Naive thymus-derived CD4-positive, alpha-beta T cell (primary cell): ENCODE measurements at regions not wholly inside any gene's neighbourhood (a gene's known extent, or its start where the extent isn't known, plus 50 kb on each side); places are given as distances from the start of the nearest gene placed in this dataset.
"Not testable (repeated sequence)": the region's sequence is repeated elsewhere in the genome, so short reads cannot be mapped to it uniquely, and the experiment has no call there.

Experiments
- ATAC-seq: fragments of 150-1000 bp; cut with Tn5 transposase; 2 replicates; pipeline ENCODE4 v1.10.0; 2021; ENCODE audit warnings: mild to moderate bottlenecking, moderate library complexity
- CTCF ChIA-PET: fragments of 350-600 bp; sonication (Branson Sonifier 250); formaldehyde crosslinking; loops from one replicate; lab custom pipeline; 2021; ENCODE audit warnings: antibody characterized with exemption; lab: Charles Lee
- POLR2A ChIA-PET: fragments of 350-600 bp; sonication (Branson Sonifier 250); formaldehyde crosslinking; loops from one replicate; lab custom pipeline; 2021; ENCODE audit warnings: antibody characterized with exemption, inconsistent platforms; lab: Charles Lee
- DNase-seq, 9 donors: peaks; one replicate each; pipeline versions ENCODE4 v3.0.0 to v3.0.0-alpha.2; 2020 to 2022; ENCODE audit warnings: mixed read lengths in 1 of 9
- H3K27ac ChIP-seq: one replicate; pipeline ENCODE4 v1.7.0; 2013; ENCODE audit warnings: mild to moderate bottlenecking, low read depth, low read length, moderate library complexity
- H3K27me3 ChIP-seq, 2 donors: one replicate each; pipeline ENCODE4 v1.7.0; 2013; ENCODE audit warnings: low read length in 2 of 2, mild to moderate bottlenecking in 2 of 2, moderate library complexity in 2 of 2; ENCODE audit not compliant: control insufficient read depth in 2 of 2, insufficient read depth in 2 of 2
- H3K36me3 ChIP-seq, 3 experiments: 1 replicate in 2 of 3; 2 replicates in 1 of 3; pipeline ENCODE4 v1.7.0; 2013; ENCODE audit warnings: low read length in 3 of 3, mild to moderate bottlenecking in 3 of 3, moderate library complexity in 1 of 3; ENCODE audit not compliant: insufficient read depth in 3 of 3, control insufficient read depth in 2 of 3
- H3K4me1 ChIP-seq, 2 donors: one replicate each; pipeline ENCODE4 v1.7.0; 2013; ENCODE audit warnings: low read length in 2 of 2, mild to moderate bottlenecking in 2 of 2, moderate library complexity in 1 of 2; ENCODE audit not compliant: control insufficient read depth in 2 of 2, insufficient read depth in 2 of 2
- H3K4me3 ChIP-seq: 2 replicates; pipeline ENCODE4 v1.7.0; 2013; ENCODE audit warnings: mild to moderate bottlenecking, low read length
- H3K9me3 ChIP-seq, 3 experiments: 1 replicate in 2 of 3; 2 replicates in 1 of 3; pipeline ENCODE4 v1.7.0; 2013; ENCODE audit warnings: low read length in 3 of 3; ENCODE audit not compliant: control insufficient read depth in 2 of 3
- H3K27ac Mint-ChIP-seq, 9 donors: one replicate each; pipeline ENCODE4 v1.8.0; 2020 to 2022; ENCODE audit warnings: mixed read lengths in 9 of 9, mild to moderate bottlenecking in 8 of 9, moderate library complexity in 5 of 9, inconsistent platforms in 2 of 9
- H3K27me3 Mint-ChIP-seq, 5 donors: one replicate each; pipeline ENCODE4 v1.8.0; 2021 to 2022; ENCODE audit warnings: mixed read lengths in 5 of 5, mild to moderate bottlenecking in 1 of 5
- H3K36me3 Mint-ChIP-seq, 5 donors: one replicate each; pipeline ENCODE4 v1.8.0; 2020 to 2022; ENCODE audit warnings: mixed read lengths in 5 of 5, mild to moderate bottlenecking in 3 of 5, inconsistent platforms in 1 of 5
- H3K4me1 Mint-ChIP-seq, 7 donors: one replicate each; pipeline ENCODE4 v1.8.0; 2020 to 2022; ENCODE audit warnings: mixed read lengths in 7 of 7, mild to moderate bottlenecking in 3 of 7, inconsistent platforms in 1 of 7
- H3K4me3 Mint-ChIP-seq, 10 donors: one replicate each; pipeline ENCODE4 v1.8.0; 2020 to 2022; ENCODE audit warnings: mild to moderate bottlenecking in 10 of 10, mixed read lengths in 10 of 10, moderate library complexity in 6 of 10, inconsistent platforms in 2 of 10
- H3K9me3 Mint-ChIP-seq, 11 donors: one replicate each; pipeline ENCODE4 v1.8.0; 2020 to 2022; ENCODE audit warnings: mixed read lengths in 11 of 11, mild to moderate bottlenecking in 4 of 11, inconsistent platforms in 1 of 11, moderate library complexity in 1 of 11
- intact Hi-C, 2 donors: fragments of 100-400 bp; cut with micrococcal nuclease; formaldehyde crosslinking; loops; one replicate each; pipeline ENCODE4 v1.15.1; 2023

GRCh38 chr1:206403612-206404307 lies 66.5 kb upstream of the IKBKE start:
- H3K4me1 Mint-ChIP-seq, H3K27ac ChIP-seq, H3K27ac Mint-ChIP-seq, CTCF ChIA-PET, H3K9me3 Mint-ChIP-seq, ATAC-seq, H3K27me3 ChIP-seq, H3K4me3 ChIP-seq, H3K9me3 ChIP-seq, H3K36me3 ChIP-seq, DNase-seq, H3K36me3 Mint-ChIP-seq, H3K27me3 Mint-ChIP-seq, H3K4me3 Mint-ChIP-seq, H3K4me1 ChIP-seq, POLR2A ChIA-PET, intact Hi-C loops: not testable (repeated sequence)

- POLR2A ChIA-PET, H3K36me3 Mint-ChIP-seq, H3K4me3 Mint-ChIP-seq, CTCF ChIA-PET, H3K9me3 Mint-ChIP-seq, intact Hi-C loops, H3K36me3 ChIP-seq, H3K27me3 Mint-ChIP-seq, DNase-seq, H3K27ac ChIP-seq, H3K4me1 ChIP-seq, H3K4me1 Mint-ChIP-seq, ATAC-seq, H3K4me3 ChIP-seq, H3K9me3 ChIP-seq, H3K27me3 ChIP-seq, H3K27ac Mint-ChIP-seq: not testable (repeated sequence)
Observed at GRCh38 chr1:206404309-206405027, 65.8 kb upstream of the IKBKE start.

GRCh38 chr1:206405282-206405681 lies 65.0 kb upstream of the IKBKE start:
- not testable (repeated sequence) for H3K9me3 Mint-ChIP-seq

GRCh38 chr1:206408371-206409288 lies 61.6 kb upstream of the IKBKE start:
- H3K27ac Mint-ChIP-seq, H3K9me3 ChIP-seq, intact Hi-C loops, H3K27me3 Mint-ChIP-seq, H3K36me3 ChIP-seq, H3K4me3 Mint-ChIP-seq, H3K4me1 ChIP-seq, H3K4me1 Mint-ChIP-seq, POLR2A ChIA-PET, H3K36me3 Mint-ChIP-seq, DNase-seq, ATAC-seq, H3K9me3 Mint-ChIP-seq, H3K27me3 ChIP-seq, H3K27ac ChIP-seq, H3K4me3 ChIP-seq, CTCF ChIA-PET: not testable (repeated sequence)

More at GRCh38 chr1:206405282-206405681, 65.0 kb upstream of the IKBKE start:
- ATAC-seq, H3K27ac Mint-ChIP-seq, H3K4me3 ChIP-seq, H3K4me1 Mint-ChIP-seq, H3K27me3 Mint-ChIP-seq, H3K27me3 ChIP-seq, H3K9me3 ChIP-seq, H3K36me3 Mint-ChIP-seq, intact Hi-C loops, H3K27ac ChIP-seq, H3K4me1 ChIP-seq, H3K36me3 ChIP-seq, H3K4me3 Mint-ChIP-seq, POLR2A ChIA-PET, CTCF ChIA-PET, DNase-seq: not testable (repeated sequence)

GRCh38 chr1:206411321-206411720 lies 59.0 kb upstream of the IKBKE start:
- intact Hi-C loops = loop anchor here in 1 of 2 donors (10.0 kb wide), 1 partner anchor 357 kb away; the partner anchor contains the start of gene RHEX
- ATAC-seq (no peak), DNase-seq (no peak)
- Histone ChIP-seq H3K36me3 (no peaks in the 10 kb centered on the region), H3K27me3 (no peaks in the 10 kb centered on the region), H3K9me3 (no peaks in the 10 kb centered on the region), H3K4me1 (no peaks in the 10 kb centered on the region), H3K27ac (no peak overlapping the region), H3K4me3 (no peak overlapping the region)
- H3K4me1 Mint-ChIP-seq = peaks cover 0 to 4% (median 0%) of the 10 kb centered on the region in 7 donors
- POLR2A ChIA-PET = no interaction called here
- no peaks in the 10 kb centered on the region for H3K9me3 Mint-ChIP-seq
- no peaks in the 10 kb centered on the region for H3K27me3 Mint-ChIP-seq
- no peak overlapping the region for H3K4me3 Mint-ChIP-seq
- CTCF ChIA-PET = no interaction called here
- no peak overlapping the region for H3K27ac Mint-ChIP-seq
- peaks cover 0 to 14% (median 5%) of the 10 kb centered on the region in 5 donors for H3K36me3 Mint-ChIP-seq

DNA sequence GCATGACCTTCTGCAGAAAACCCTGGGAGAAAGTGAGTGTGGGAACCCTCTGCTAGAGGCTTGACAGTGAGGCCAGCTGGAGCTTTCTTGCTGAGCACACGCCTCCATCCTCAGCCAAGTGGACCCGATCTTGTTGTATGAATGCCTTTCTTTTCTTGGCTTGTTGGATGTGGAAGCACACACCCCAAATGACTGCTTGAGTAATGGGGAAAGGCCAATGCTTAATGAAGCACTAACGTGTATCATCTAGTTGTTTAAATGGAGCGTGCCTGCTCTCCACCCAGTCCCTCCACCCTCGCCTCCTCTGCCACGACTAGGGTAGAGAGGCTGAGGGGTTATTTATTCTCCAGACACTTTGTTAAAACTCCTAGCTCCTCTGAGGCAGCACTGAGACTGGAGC lies 54.3 kb upstream of the IKBKE start:
- no peaks in the 10 kb centered on the region for H3K36me3 ChIP-seq
- intact Hi-C loops = loop anchor here in 1 of 2 donors (10.0 kb wide), 1 partner anchor 361 kb away; the partner anchor contains the start of gene RHEX

More for the DNA sequence above, 54.3 kb upstream of the IKBKE start:
- no peaks in the 10 kb centered on the region for H3K9me3 Mint-ChIP-seq
- no peaks in the 10 kb centered on the region for H3K27me3 ChIP-seq
- peaks cover 0 to 9% (median 0%) of the 10 kb centered on the region in 7 donors for H3K4me1 Mint-ChIP-seq
- H3K9me3 ChIP-seq = no peaks in the 10 kb centered on the region
- H3K4me3 ChIP-seq = no peak overlapping the region
- H3K27ac ChIP-seq = no peak overlapping the region
- CTCF ChIA-PET = no interaction called here
- ATAC-seq (no peak), DNase-seq (no peak)
- POLR2A ChIA-PET = no interaction called here
- H3K27ac Mint-ChIP-seq = no peak overlapping the region
- H3K36me3 Mint-ChIP-seq = peaks cover 0 to 26% (median 20%) of the 10 kb centered on the region in 5 donors
- H3K4me3 Mint-ChIP-seq = no peak overlapping the region
- H3K27me3 Mint-ChIP-seq = no peaks in the 10 kb centered on the region
- H3K4me1 ChIP-seq = no peaks in the 10 kb centered on the region
